ENCODE measurements at regions not wholly inside any gene's neighbourhood (a gene's known extent, or its start where the extent isn't known, plus 50 kb on each side); places are given as distances from the start of the nearest gene placed in this dataset.

DNA sequence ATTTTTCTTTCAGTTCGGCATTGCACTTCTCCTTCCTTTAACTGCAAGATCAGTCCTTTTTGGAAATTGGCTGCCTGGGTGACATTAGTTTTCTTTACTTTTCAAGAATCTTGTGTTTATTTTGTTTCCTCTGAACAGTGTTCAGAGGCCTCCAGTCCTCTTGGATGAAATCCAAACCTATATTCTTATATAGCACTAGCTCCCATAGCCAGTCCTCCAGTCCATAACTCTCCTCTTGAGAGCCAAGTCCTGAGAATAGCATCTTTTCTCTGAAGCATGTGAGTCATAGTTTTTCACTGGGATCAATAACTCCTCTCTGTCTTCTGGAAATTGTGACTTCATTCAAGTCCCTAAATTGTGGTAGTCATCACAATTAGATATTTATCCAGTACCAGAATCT is 357.5 kb downstream of the RAPGEF2 start:
- no peak for ATAC-seq
- TF ChIP-seq ZNF232 (CRISPR knock-in tag; IDR thresholded peaks at IDR 0.05), result no peak
- no peak for TF ChIP-seq CREM (CRISPR knock-in tag; IDR thresholded peaks at IDR 0.05)
- TF ChIP-seq, protein P1, sequence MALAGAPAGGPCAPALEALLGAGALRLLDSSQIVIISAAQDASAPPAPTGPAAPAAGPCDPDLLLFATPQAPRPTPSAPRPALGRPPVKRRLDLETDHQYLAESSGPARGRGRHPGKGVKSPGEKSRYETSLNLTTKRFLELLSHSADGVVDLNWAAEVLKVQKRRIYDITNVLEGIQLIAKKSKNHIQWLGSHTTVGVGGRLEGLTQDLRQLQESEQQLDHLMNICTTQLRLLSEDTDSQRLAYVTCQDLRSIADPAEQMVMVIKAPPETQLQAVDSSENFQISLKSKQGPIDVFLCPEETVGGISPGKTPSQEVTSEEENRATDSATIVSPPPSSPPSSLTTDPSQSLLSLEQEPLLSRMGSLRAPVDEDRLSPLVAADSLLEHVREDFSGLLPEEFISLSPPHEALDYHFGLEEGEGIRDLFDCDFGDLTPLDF (CRISPR knock-in tag; IDR thresholded peaks at IDR 0.05), result no peak
- no peak for TF ChIP-seq ZBTB21 (CRISPR knock-in tag; IDR thresholded peaks at IDR 0.05; ENCODE audit: borderline replicate concordance)
- TF ChIP-seq, protein P2, sequence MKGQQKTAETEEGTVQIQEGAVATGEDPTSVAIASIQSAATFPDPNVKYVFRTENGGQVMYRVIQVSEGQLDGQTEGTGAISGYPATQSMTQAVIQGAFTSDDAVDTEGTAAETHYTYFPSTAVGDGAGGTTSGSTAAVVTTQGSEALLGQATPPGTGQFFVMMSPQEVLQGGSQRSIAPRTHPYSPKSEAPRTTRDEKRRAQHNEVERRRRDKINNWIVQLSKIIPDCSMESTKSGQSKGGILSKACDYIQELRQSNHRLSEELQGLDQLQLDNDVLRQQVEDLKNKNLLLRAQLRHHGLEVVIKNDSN (CRISPR knock-in tag; IDR thresholded peaks at IDR 0.05), result no peak
- TF ChIP-seq, protein P3, sequence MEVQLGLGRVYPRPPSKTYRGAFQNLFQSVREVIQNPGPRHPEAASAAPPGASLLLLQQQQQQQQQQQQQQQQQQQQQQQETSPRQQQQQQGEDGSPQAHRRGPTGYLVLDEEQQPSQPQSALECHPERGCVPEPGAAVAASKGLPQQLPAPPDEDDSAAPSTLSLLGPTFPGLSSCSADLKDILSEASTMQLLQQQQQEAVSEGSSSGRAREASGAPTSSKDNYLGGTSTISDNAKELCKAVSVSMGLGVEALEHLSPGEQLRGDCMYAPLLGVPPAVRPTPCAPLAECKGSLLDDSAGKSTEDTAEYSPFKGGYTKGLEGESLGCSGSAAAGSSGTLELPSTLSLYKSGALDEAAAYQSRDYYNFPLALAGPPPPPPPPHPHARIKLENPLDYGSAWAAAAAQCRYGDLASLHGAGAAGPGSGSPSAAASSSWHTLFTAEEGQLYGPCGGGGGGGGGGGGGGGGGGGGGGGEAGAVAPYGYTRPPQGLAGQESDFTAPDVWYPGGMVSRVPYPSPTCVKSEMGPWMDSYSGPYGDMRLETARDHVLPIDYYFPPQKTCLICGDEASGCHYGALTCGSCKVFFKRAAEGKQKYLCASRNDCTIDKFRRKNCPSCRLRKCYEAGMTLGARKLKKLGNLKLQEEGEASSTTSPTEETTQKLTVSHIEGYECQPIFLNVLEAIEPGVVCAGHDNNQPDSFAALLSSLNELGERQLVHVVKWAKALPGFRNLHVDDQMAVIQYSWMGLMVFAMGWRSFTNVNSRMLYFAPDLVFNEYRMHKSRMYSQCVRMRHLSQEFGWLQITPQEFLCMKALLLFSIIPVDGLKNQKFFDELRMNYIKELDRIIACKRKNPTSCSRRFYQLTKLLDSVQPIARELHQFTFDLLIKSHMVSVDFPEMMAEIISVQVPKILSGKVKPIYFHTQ (CRISPR knock-in tag; IDR thresholded peaks at IDR 0.05), result no peak
- TF ChIP-seq, protein P4, sequence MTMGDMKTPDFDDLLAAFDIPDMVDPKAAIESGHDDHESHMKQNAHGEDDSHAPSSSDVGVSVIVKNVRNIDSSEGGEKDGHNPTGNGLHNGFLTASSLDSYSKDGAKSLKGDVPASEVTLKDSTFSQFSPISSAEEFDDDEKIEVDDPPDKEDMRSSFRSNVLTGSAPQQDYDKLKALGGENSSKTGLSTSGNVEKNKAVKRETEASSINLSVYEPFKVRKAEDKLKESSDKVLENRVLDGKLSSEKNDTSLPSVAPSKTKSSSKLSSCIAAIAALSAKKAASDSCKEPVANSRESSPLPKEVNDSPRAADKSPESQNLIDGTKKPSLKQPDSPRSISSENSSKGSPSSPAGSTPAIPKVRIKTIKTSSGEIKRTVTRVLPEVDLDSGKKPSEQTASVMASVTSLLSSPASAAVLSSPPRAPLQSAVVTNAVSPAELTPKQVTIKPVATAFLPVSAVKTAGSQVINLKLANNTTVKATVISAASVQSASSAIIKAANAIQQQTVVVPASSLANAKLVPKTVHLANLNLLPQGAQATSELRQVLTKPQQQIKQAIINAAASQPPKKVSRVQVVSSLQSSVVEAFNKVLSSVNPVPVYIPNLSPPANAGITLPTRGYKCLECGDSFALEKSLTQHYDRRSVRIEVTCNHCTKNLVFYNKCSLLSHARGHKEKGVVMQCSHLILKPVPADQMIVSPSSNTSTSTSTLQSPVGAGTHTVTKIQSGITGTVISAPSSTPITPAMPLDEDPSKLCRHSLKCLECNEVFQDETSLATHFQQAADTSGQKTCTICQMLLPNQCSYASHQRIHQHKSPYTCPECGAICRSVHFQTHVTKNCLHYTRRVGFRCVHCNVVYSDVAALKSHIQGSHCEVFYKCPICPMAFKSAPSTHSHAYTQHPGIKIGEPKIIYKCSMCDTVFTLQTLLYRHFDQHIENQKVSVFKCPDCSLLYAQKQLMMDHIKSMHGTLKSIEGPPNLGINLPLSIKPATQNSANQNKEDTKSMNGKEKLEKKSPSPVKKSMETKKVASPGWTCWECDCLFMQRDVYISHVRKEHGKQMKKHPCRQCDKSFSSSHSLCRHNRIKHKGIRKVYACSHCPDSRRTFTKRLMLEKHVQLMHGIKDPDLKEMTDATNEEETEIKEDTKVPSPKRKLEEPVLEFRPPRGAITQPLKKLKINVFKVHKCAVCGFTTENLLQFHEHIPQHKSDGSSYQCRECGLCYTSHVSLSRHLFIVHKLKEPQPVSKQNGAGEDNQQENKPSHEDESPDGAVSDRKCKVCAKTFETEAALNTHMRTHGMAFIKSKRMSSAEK (CRISPR knock-in tag; IDR thresholded peaks at IDR 0.05; ENCODE audit: borderline replicate concordance), result no peak
- TF ChIP-seq, protein P5, sequence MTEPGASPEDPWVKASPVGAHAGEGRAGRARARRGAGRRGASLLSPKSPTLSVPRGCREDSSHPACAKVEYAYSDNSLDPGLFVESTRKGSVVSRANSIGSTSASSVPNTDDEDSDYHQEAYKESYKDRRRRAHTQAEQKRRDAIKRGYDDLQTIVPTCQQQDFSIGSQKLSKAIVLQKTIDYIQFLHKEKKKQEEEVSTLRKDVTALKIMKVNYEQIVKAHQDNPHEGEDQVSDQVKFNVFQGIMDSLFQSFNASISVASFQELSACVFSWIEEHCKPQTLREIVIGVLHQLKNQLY (CRISPR knock-in tag; IDR thresholded peaks at IDR 0.05), result no peak
- TF ChIP-seq, protein P6, sequence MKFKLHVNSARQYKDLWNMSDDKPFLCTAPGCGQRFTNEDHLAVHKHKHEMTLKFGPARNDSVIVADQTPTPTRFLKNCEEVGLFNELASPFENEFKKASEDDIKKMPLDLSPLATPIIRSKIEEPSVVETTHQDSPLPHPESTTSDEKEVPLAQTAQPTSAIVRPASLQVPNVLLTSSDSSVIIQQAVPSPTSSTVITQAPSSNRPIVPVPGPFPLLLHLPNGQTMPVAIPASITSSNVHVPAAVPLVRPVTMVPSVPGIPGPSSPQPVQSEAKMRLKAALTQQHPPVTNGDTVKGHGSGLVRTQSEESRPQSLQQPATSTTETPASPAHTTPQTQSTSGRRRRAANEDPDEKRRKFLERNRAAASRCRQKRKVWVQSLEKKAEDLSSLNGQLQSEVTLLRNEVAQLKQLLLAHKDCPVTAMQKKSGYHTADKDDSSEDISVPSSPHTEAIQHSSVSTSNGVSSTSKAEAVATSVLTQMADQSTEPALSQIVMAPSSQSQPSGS (CRISPR knock-in tag; IDR thresholded peaks at IDR 0.05; ENCODE audit: borderline replicate concordance, low read depth), result no peak
- TF ChIP-seq HMGA2 (CRISPR knock-in tag; IDR thresholded peaks at IDR 0.05), result no peak
- TF ChIP-seq, protein P7, sequence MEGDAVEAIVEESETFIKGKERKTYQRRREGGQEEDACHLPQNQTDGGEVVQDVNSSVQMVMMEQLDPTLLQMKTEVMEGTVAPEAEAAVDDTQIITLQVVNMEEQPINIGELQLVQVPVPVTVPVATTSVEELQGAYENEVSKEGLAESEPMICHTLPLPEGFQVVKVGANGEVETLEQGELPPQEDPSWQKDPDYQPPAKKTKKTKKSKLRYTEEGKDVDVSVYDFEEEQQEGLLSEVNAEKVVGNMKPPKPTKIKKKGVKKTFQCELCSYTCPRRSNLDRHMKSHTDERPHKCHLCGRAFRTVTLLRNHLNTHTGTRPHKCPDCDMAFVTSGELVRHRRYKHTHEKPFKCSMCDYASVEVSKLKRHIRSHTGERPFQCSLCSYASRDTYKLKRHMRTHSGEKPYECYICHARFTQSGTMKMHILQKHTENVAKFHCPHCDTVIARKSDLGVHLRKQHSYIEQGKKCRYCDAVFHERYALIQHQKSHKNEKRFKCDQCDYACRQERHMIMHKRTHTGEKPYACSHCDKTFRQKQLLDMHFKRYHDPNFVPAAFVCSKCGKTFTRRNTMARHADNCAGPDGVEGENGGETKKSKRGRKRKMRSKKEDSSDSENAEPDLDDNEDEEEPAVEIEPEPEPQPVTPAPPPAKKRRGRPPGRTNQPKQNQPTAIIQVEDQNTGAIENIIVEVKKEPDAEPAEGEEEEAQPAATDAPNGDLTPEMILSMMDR (IDR thresholded peaks at IDR 0.05), result no peak
- TF ChIP-seq ZNF121 (CRISPR knock-in tag; IDR thresholded peaks at IDR 0.05), result no peak
- no peak for TF ChIP-seq IRF2 (CRISPR knock-in tag; IDR thresholded peaks at IDR 0.05; ENCODE audit: borderline replicate concordance, low read depth)
- TF ChIP-seq PRRX2 (CRISPR knock-in tag; IDR thresholded peaks at IDR 0.05), result no peak
- TF ChIP-seq JUN (CRISPR knock-in tag; IDR thresholded peaks at IDR 0.05), result no peak
- TF ChIP-seq, protein P8, sequence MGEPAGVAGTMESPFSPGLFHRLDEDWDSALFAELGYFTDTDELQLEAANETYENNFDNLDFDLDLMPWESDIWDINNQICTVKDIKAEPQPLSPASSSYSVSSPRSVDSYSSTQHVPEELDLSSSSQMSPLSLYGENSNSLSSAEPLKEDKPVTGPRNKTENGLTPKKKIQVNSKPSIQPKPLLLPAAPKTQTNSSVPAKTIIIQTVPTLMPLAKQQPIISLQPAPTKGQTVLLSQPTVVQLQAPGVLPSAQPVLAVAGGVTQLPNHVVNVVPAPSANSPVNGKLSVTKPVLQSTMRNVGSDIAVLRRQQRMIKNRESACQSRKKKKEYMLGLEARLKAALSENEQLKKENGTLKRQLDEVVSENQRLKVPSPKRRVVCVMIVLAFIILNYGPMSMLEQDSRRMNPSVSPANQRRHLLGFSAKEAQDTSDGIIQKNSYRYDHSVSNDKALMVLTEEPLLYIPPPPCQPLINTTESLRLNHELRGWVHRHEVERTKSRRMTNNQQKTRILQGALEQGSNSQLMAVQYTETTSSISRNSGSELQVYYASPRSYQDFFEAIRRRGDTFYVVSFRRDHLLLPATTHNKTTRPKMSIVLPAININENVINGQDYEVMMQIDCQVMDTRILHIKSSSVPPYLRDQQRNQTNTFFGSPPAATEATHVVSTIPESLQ (CRISPR knock-in tag; IDR thresholded peaks at IDR 0.05), result no peak
- TF ChIP-seq, protein P9, sequence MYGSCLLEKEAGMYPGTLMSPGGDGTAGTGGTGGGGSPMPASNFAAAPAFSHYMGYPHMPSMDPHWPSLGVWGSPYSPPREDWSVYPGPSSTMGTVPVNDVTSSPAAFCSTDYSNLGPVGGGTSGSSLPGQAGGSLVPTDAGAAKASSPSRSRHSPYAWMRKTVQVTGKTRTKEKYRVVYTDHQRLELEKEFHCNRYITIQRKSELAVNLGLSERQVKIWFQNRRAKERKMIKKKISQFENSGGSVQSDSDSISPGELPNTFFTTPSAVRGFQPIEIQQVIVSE (CRISPR knock-in tag; IDR thresholded peaks at IDR 0.05; ENCODE audit: borderline replicate concordance), result no peak
- no peak for TF ChIP-seq ESRRA (CRISPR knock-in tag; IDR thresholded peaks at IDR 0.05; ENCODE audit: borderline replicate concordance)
- TF ChIP-seq, protein P10, sequence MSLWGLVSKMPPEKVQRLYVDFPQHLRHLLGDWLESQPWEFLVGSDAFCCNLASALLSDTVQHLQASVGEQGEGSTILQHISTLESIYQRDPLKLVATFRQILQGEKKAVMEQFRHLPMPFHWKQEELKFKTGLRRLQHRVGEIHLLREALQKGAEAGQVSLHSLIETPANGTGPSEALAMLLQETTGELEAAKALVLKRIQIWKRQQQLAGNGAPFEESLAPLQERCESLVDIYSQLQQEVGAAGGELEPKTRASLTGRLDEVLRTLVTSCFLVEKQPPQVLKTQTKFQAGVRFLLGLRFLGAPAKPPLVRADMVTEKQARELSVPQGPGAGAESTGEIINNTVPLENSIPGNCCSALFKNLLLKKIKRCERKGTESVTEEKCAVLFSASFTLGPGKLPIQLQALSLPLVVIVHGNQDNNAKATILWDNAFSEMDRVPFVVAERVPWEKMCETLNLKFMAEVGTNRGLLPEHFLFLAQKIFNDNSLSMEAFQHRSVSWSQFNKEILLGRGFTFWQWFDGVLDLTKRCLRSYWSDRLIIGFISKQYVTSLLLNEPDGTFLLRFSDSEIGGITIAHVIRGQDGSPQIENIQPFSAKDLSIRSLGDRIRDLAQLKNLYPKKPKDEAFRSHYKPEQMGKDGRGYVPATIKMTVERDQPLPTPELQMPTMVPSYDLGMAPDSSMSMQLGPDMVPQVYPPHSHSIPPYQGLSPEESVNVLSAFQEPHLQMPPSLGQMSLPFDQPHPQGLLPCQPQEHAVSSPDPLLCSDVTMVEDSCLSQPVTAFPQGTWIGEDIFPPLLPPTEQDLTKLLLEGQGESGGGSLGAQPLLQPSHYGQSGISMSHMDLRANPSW (CRISPR knock-in tag; conservative IDR thresholded peaks at IDR 0.05; ENCODE audit: low read depth), result no peak

More for the DNA sequence above, 357.5 kb downstream of the RAPGEF2 start:
- H3K4me3 Mint-ChIP-seq, result no peak overlapping the region
- peaks cover 6% of the 10 kb centered on the region for H3K9me3 Mint-ChIP-seq
- CTCF ChIA-PET, result no interaction called here
- DNase-seq (ENCODE audit: low spot score), result no peak
- no peaks in the 10 kb centered on the region for H3K36me3 Mint-ChIP-seq
- H3K27me3 Mint-ChIP-seq (ENCODE audit: low read depth), result no peaks in the 10 kb centered on the region
- no peak overlapping the region for H3K27ac Mint-ChIP-seq
- H3K4me1 Mint-ChIP-seq, result peaks cover 3% of the 10 kb centered on the region
- POLR2A ChIA-PET, result no interaction called here

All from WTC11 (cell line).